ENCODE measurements at regions not wholly inside any gene's neighbourhood (a gene's known extent, or its start where the extent isn't known, plus 50 kb on each side); places are given as distances from the start of the nearest gene placed in this dataset.
A peak's percentile ranks its signal among the peaks of the same experiment; 100 is the strongest.

- H3K4me3 ChIP-seq (ENCODE audit: low read length in 2 of 2): no peak overlapping the region
- H3K36me3 Mint-ChIP-seq: peaks cover 2 to 5% of the 10 kb centered on the region in 2 donors
- H3K4me1 ChIP-seq (ENCODE audit: insufficient read depth, low read length): no peaks in the 10 kb centered on the region
- intact Hi-C loops (cut with micrococcal nuclease): no loop called here
- CTCF ChIA-PET (ENCODE audit: partially characterized antibody): no interaction called here
- H3K36me3 ChIP-seq (ENCODE audit: insufficient read depth, low read length): no peaks in the 10 kb centered on the region
- no peak overlapping the region for H3K4me3 Mint-ChIP-seq
- no peaks in the 10 kb centered on the region for H3K27me3 ChIP-seq (ENCODE audit: insufficient read depth, low read length)
- no peak for DNase-seq
- peaks cover 0 to 20% (median 16%) of the 10 kb centered on the region in 8 donors for H3K9me3 Mint-ChIP-seq
- H3K4me1 Mint-ChIP-seq: peaks cover 2 to 4% (median 3%) of the 10 kb centered on the region in 4 donors
- no peak overlapping the region for H3K27ac Mint-ChIP-seq
- H3K9me3 ChIP-seq (ENCODE audit: control insufficient read depth in 1 of 2, low read length in 2 of 2): no peaks in the 10 kb centered on the region
- no peak overlapping the region for H3K27ac ChIP-seq (ENCODE audit: low read depth, low read length)
- POLR2A ChIA-PET (ENCODE audit: partially characterized antibody): no interaction called here
- no peaks in the 10 kb centered on the region for H3K27me3 Mint-ChIP-seq
These were observed 77.8 kb upstream of the SMLR1 start for GRCh38 chr6:130749402-130749801.

GRCh38 chr6:130752267-130752666, 74.9 kb upstream of the SMLR1 start:
- Histone ChIP-seq H3K36me3 (ENCODE audit: insufficient read depth, low read length) (no peaks in the 10 kb centered on the region), H3K4me1 (ENCODE audit: insufficient read depth, low read length) (no peaks in the 10 kb centered on the region), H3K9me3 (ENCODE audit: control insufficient read depth in 1 of 2, low read length in 2 of 2) (no peaks in the 10 kb centered on the region), H3K27ac (ENCODE audit: low read depth, low read length) (no peak overlapping the region), H3K4me3 (ENCODE audit: low read length in 2 of 2) (no peak overlapping the region), H3K27me3 (ENCODE audit: insufficient read depth, low read length) (no peaks in the 10 kb centered on the region)
- no peaks in the 10 kb centered on the region for H3K27me3 Mint-ChIP-seq
- peaks cover 0 to 20% (median 16%) of the 10 kb centered on the region in 8 donors for H3K9me3 Mint-ChIP-seq
- intact Hi-C loops (cut with micrococcal nuclease): no loop called here
- H3K4me3 Mint-ChIP-seq: no peak overlapping the region
- CTCF ChIA-PET (ENCODE audit: partially characterized antibody): no interaction called here
- POLR2A ChIA-PET (ENCODE audit: partially characterized antibody): no interaction called here
- no peaks in the 10 kb centered on the region for H3K4me1 Mint-ChIP-seq
- H3K27ac Mint-ChIP-seq: no peak overlapping the region
- DNase-seq: no peak
- H3K36me3 Mint-ChIP-seq: peaks cover 2 to 5% of the 10 kb centered on the region in 2 donors

GRCh38 chr6:130754786-130755367, 72.3 kb upstream of the SMLR1 start:
- peaks cover 0 to 13% (median 6%) of the 10 kb centered on the region in 8 donors for H3K9me3 Mint-ChIP-seq
- no peaks in the 10 kb centered on the region for H3K27me3 ChIP-seq (ENCODE audit: insufficient read depth, low read length)
- H3K4me1 Mint-ChIP-seq: peaks cover 4 to 21% (median 11%) of the 10 kb centered on the region in 4 donors
- H3K27me3 Mint-ChIP-seq: no peaks in the 10 kb centered on the region
- H3K36me3 Mint-ChIP-seq: peaks cover 2 to 5% of the 10 kb centered on the region in 2 donors
- ChIA-PET POLR2A (ENCODE audit: partially characterized antibody) (interaction anchor here (1.2 kb wide), 1 partner anchor 11 kb away, joined by 3 read pairs; no protein-coding TSS in a partner anchor), CTCF (ENCODE audit: partially characterized antibody) (interaction anchor here (0.6 kb wide), 1 partner anchor 225 kb away, joined by 5 read pairs; no protein-coding TSS in a partner anchor)
- H3K4me3 Mint-ChIP-seq: no peak overlapping the region
- H3K27ac ChIP-seq (ENCODE audit: low read depth, low read length): no peak overlapping the region
- H3K4me3 ChIP-seq (ENCODE audit: low read length in 2 of 2): no peak overlapping the region
- H3K4me1 ChIP-seq (ENCODE audit: insufficient read depth, low read length): peaks cover 10% of the 10 kb centered on the region
- intact Hi-C loops (cut with micrococcal nuclease): no loop called here
- H3K36me3 ChIP-seq (ENCODE audit: insufficient read depth, low read length): no peaks in the 10 kb centered on the region
- no peaks in the 10 kb centered on the region for H3K9me3 ChIP-seq (ENCODE audit: control insufficient read depth in 1 of 2, low read length in 2 of 2)
- no peak for DNase-seq
- H3K27ac Mint-ChIP-seq: no peak overlapping the region

GRCh38 chr6:130755368-130756034, 71.7 kb upstream of the SMLR1 start:
- H3K27me3 Mint-ChIP-seq: peaks cover 0 to 2% of the 10 kb centered on the region in 2 donors
- H3K36me3 Mint-ChIP-seq: peaks cover 2 to 4% of the 10 kb centered on the region in 2 donors
- H3K4me3 Mint-ChIP-seq: no peak overlapping the region
- Histone ChIP-seq H3K4me3 (ENCODE audit: low read length in 2 of 2) (no peak overlapping the region), H3K27ac (ENCODE audit: low read depth, low read length) (no peak overlapping the region), H3K9me3 (ENCODE audit: control insufficient read depth in 1 of 2, low read length in 2 of 2) (no peaks in the 10 kb centered on the region), H3K4me1 (ENCODE audit: insufficient read depth, low read length) (peaks cover 10% of the 10 kb centered on the region), H3K27me3 (ENCODE audit: insufficient read depth, low read length) (no peaks in the 10 kb centered on the region), H3K36me3 (ENCODE audit: insufficient read depth, low read length) (no peaks in the 10 kb centered on the region)
- H3K9me3 Mint-ChIP-seq: peaks cover 0 to 13% (median 2%) of the 10 kb centered on the region in 8 donors
- intact Hi-C loops (cut with micrococcal nuclease): no loop called here
- no peak overlapping the region for H3K27ac Mint-ChIP-seq
- ChIA-PET POLR2A (ENCODE audit: partially characterized antibody) (no interaction called here), CTCF (ENCODE audit: partially characterized antibody) (no interaction called here)
- peaks cover 4 to 21% (median 11%) of the 10 kb centered on the region in 4 donors for H3K4me1 Mint-ChIP-seq
- DNase-seq: no peak

- POLR2A ChIA-PET (ENCODE audit: partially characterized antibody): no interaction called here
- H3K4me3 ChIP-seq (ENCODE audit: low read length in 2 of 2): no peak overlapping the region
- intact Hi-C loops (cut with micrococcal nuclease): no loop called here
- H3K27me3 ChIP-seq (ENCODE audit: insufficient read depth, low read length): no peaks in the 10 kb centered on the region
- H3K27me3 Mint-ChIP-seq: peaks cover 0 to 2% of the 10 kb centered on the region in 2 donors
- H3K9me3 Mint-ChIP-seq: peaks cover 0 to 4% (median 0%) of the 10 kb centered on the region in 8 donors
- H3K9me3 ChIP-seq (ENCODE audit: control insufficient read depth in 1 of 2, low read length in 2 of 2): no peaks in the 10 kb centered on the region
- no peak overlapping the region for H3K27ac ChIP-seq (ENCODE audit: low read depth, low read length)
- H3K36me3 ChIP-seq (ENCODE audit: insufficient read depth, low read length): no peaks in the 10 kb centered on the region
- peaks cover 4 to 21% (median 11%) of the 10 kb centered on the region in 4 donors for H3K4me1 Mint-ChIP-seq
- H3K4me3 Mint-ChIP-seq: no peak overlapping the region
- DNase-seq: no peak
- H3K4me1 ChIP-seq (ENCODE audit: insufficient read depth, low read length): peaks cover 10% of the 10 kb centered on the region
- no peak overlapping the region for H3K27ac Mint-ChIP-seq
- H3K36me3 Mint-ChIP-seq: no peaks in the 10 kb centered on the region
- CTCF ChIA-PET (ENCODE audit: partially characterized antibody): no interaction called here
These were observed 70.4 kb upstream of the SMLR1 start for GRCh38 chr6:130756824-130757223.

GRCh38 chr6:130758813-130759212, 68.4 kb upstream of the SMLR1 start:
- DNase-seq: peak in 3 of 5 donors; percentile 15 to 30 (median 29)
- intact Hi-C loops (cut with micrococcal nuclease): no loop called here
- CTCF ChIA-PET (ENCODE audit: partially characterized antibody): interaction anchor here (1.2 to 1.7 kb wide), 2 partner anchors 60 to 436 kb away, joined by 3 to 7 read pairs; no protein-coding TSS in a partner anchor

GRCh38 chr6:130760006-130760405, 67.2 kb upstream of the SMLR1 start:
- H3K27me3 Mint-ChIP-seq: peaks cover 0 to 2% of the 10 kb centered on the region in 2 donors
- H3K9me3 ChIP-seq (ENCODE audit: control insufficient read depth in 1 of 2, low read length in 2 of 2): no peaks in the 10 kb centered on the region
- H3K27ac ChIP-seq (ENCODE audit: low read depth, low read length): no peak overlapping the region
- no peak overlapping the region for H3K4me3 Mint-ChIP-seq
- peaks cover 4 to 21% (median 11%) of the 10 kb centered on the region in 4 donors for H3K4me1 Mint-ChIP-seq
- peaks cover 10% of the 10 kb centered on the region for H3K4me1 ChIP-seq (ENCODE audit: insufficient read depth, low read length)
- no peak overlapping the region for H3K27ac Mint-ChIP-seq
- no peaks in the 10 kb centered on the region for H3K27me3 ChIP-seq (ENCODE audit: insufficient read depth, low read length)
- intact Hi-C loops (cut with micrococcal nuclease): no loop called here
- ChIA-PET POLR2A (ENCODE audit: partially characterized antibody) (no interaction called here), CTCF (ENCODE audit: partially characterized antibody) (interaction anchor here (1.7 kb wide), 1 partner anchor 438 kb away, joined by 5 read pairs; no protein-coding TSS in a partner anchor)
- H3K36me3 ChIP-seq (ENCODE audit: insufficient read depth, low read length): no peaks in the 10 kb centered on the region
- H3K36me3 Mint-ChIP-seq: no peaks in the 10 kb centered on the region
- no peak for DNase-seq
- peaks cover 0 to 4% (median 0%) of the 10 kb centered on the region in 8 donors for H3K9me3 Mint-ChIP-seq
- no peak overlapping the region for H3K4me3 ChIP-seq (ENCODE audit: low read length in 2 of 2)

More at GRCh38 chr6:130758813-130759212, 68.4 kb upstream of the SMLR1 start:
- no peaks in the 10 kb centered on the region for H3K27me3 ChIP-seq (ENCODE audit: insufficient read depth, low read length)
- H3K36me3 Mint-ChIP-seq: no peaks in the 10 kb centered on the region
- H3K4me1 Mint-ChIP-seq: peaks cover 4 to 21% (median 11%) of the 10 kb centered on the region in 4 donors
- H3K4me3 Mint-ChIP-seq: peak overlapping the region in 5 of 8 donors; percentile 15 to 66 (median 48)
- H3K4me3 ChIP-seq (ENCODE audit: low read length in 2 of 2): no peak overlapping the region
- H3K27ac Mint-ChIP-seq: peak overlapping the region in 2 of 7 donors; percentile 5 to 17
- peaks cover 0 to 4% (median 0%) of the 10 kb centered on the region in 8 donors for H3K9me3 Mint-ChIP-seq
- POLR2A ChIA-PET (ENCODE audit: partially characterized antibody): no interaction called here
- H3K36me3 ChIP-seq (ENCODE audit: insufficient read depth, low read length): no peaks in the 10 kb centered on the region
- no peaks in the 10 kb centered on the region for H3K9me3 ChIP-seq (ENCODE audit: control insufficient read depth in 1 of 2, low read length in 2 of 2)
- no peak overlapping the region for H3K27ac ChIP-seq (ENCODE audit: low read depth, low read length)
- peaks cover 10% of the 10 kb centered on the region for H3K4me1 ChIP-seq (ENCODE audit: insufficient read depth, low read length)
- H3K27me3 Mint-ChIP-seq: peaks cover 0 to 2% of the 10 kb centered on the region in 2 donors
